CD14-positive monocyte (primary cell): ENCODE measurements at regions not wholly inside any gene's neighbourhood (a gene's known extent, or its start where the extent isn't known, plus 50 kb on each side); places are given as distances from the start of the nearest gene placed in this dataset.
A peak's percentile ranks its signal among the peaks of the same experiment; 100 is the strongest.

Experiments
- DNase-seq, 3 donors: peaks; one replicate each; pipeline ENCODE4 v3.0.0-alpha.2; 2011 to 2022
- H2AFZ ChIP-seq: 2 replicates; pipeline ENCODE4 v1.6.0; 2012; ENCODE audit warnings: mild to moderate bottlenecking, low read depth, low read length, inconsistent platforms; ENCODE audit not compliant: insufficient read depth, poor library complexity, severe bottlenecking
- H3K27ac ChIP-seq, 2 donors: 1 replicate in 1 of 2; 2 replicates in 1 of 2; pipeline ENCODE4 v1.5.1; 2012 to 2013; ENCODE audit warnings: low read length in 2 of 2, control low read depth in 1 of 2, inconsistent platforms in 1 of 2, low read depth in 1 of 2, mild to moderate bottlenecking in 1 of 2
- H3K27me3 ChIP-seq, 2 donors: one replicate each; pipeline versions ENCODE4 v1.6.0 to v1.6.1; 2011 to 2013; ENCODE audit warnings: low read length in 2 of 2; ENCODE audit not compliant: control insufficient read depth in 2 of 2, insufficient read depth in 2 of 2
- H3K36me3 ChIP-seq, 2 donors: replicated peaks in 1 of 2; 1 replicate in 1 of 2; 2 replicates in 1 of 2; pipeline versions ENCODE4 v1.5.1 to v1.6.1; 2012 to 2013; ENCODE audit warnings: low read length in 2 of 2, control low read depth in 1 of 2, inconsistent platforms in 1 of 2, mild to moderate bottlenecking in 1 of 2; ENCODE audit not compliant: insufficient read depth in 2 of 2, control insufficient read depth in 1 of 2
- H3K4me1 ChIP-seq, 2 donors: 1 replicate in 1 of 2; 2 replicates in 1 of 2; pipeline versions ENCODE4 v1.5.1 to v1.6.1; 2012 to 2013; ENCODE audit warnings: low read length in 2 of 2, control low read depth in 1 of 2, inconsistent platforms in 1 of 2, mild to moderate bottlenecking in 1 of 2, moderate library complexity in 1 of 2; ENCODE audit not compliant: insufficient read depth in 2 of 2, control insufficient read depth in 1 of 2
- H3K4me2 ChIP-seq: replicated peaks from 2 replicates; pipeline ENCODE3; 2012; ENCODE audit warnings: low read length, moderate library complexity, mild to moderate bottlenecking; ENCODE audit not compliant: poor library complexity, severe bottlenecking; ENCODE audit errors: extremely low read depth
- H3K4me3 ChIP-seq, 3 experiments: fragments of 200-600 bp in 1 of 3; sonication (generic) in 1 of 3; replicated peaks in 1 of 3; 1 replicate in 2 of 3; 2 replicates in 1 of 3; pipeline ENCODE4 v1.5.1; 2011 to 2013; ENCODE audit warnings: low read length in 3 of 3, mild to moderate bottlenecking in 3 of 3, control low read depth in 2 of 3, low read depth in 2 of 3, inconsistent platforms in 1 of 3, moderate library complexity in 1 of 3
- H3K79me2 ChIP-seq: 2 replicates; pipeline ENCODE4 v1.6.0; 2012; ENCODE audit warnings: mild to moderate bottlenecking, control low read depth, inconsistent platforms, low read length, moderate library complexity; ENCODE audit not compliant: insufficient read depth
- H3K9ac ChIP-seq: 2 replicates; pipeline ENCODE4 v1.6.0; 2017; ENCODE audit warnings: low read length, mild to moderate bottlenecking; ENCODE audit not compliant: insufficient read depth, poor library complexity, severe bottlenecking
- H3K9me3 ChIP-seq, 2 donors: replicated peaks in 1 of 2; 1 replicate in 1 of 2; 2 replicates in 1 of 2; pipeline versions ENCODE4 v1.5.1 to v1.6.1; 2012 to 2013; ENCODE audit warnings: low read length in 2 of 2, control low read depth in 1 of 2; ENCODE audit not compliant: control insufficient read depth in 1 of 2, insufficient read depth in 1 of 2
- H4K20me1 ChIP-seq: 2 replicates; pipeline ENCODE4 v1.6.0; 2012; ENCODE audit warnings: mild to moderate bottlenecking, low read length, control low read depth, moderate library complexity; ENCODE audit not compliant: insufficient read depth
- H3K27ac Mint-ChIP-seq, 7 donors: one replicate each; pipeline ENCODE4 v1.8.0; 2020; ENCODE audit warnings: mild to moderate bottlenecking in 7 of 7, mixed read lengths in 7 of 7, moderate library complexity in 6 of 7, inconsistent platforms in 2 of 7
- H3K27me3 Mint-ChIP-seq, 3 donors: one replicate each; pipeline ENCODE4 v1.8.0; 2021 to 2022; ENCODE audit warnings: low read depth in 3 of 3, mild to moderate bottlenecking in 3 of 3, mixed read lengths in 3 of 3, moderate library complexity in 3 of 3, inconsistent platforms in 1 of 3
- H3K36me3 Mint-ChIP-seq, 2 donors: one replicate each; pipeline ENCODE4 v1.8.0; 2020; ENCODE audit warnings: mixed read lengths in 2 of 2, inconsistent platforms in 1 of 2, mild to moderate bottlenecking in 1 of 2
- H3K4me1 Mint-ChIP-seq: one replicate; pipeline ENCODE4 v1.8.0; 2020; ENCODE audit warnings: mild to moderate bottlenecking, mixed read lengths
- H3K4me3 Mint-ChIP-seq, 2 donors: one replicate each; pipeline ENCODE4 v1.8.0; 2020; ENCODE audit warnings: mild to moderate bottlenecking in 2 of 2, mixed read lengths in 2 of 2, moderate library complexity in 1 of 2
- H3K9me3 Mint-ChIP-seq, 7 donors: one replicate each; pipeline ENCODE4 v1.8.0; 2020 to 2022; ENCODE audit warnings: mixed read lengths in 7 of 7, mild to moderate bottlenecking in 6 of 7, moderate library complexity in 6 of 7, inconsistent platforms in 2 of 7
- CTCF ChIP-seq: fragments of 200-600 bp; IDR thresholded peaks from one replicate; pipeline ENCODE4 v1.8.0; 2022; ENCODE audit warnings: antibody characterized with exemption, mild to moderate bottlenecking
- WGBS: methylation state at CpG from one replicate; pipeline ENCODE4 v1.1.5; 2013; ENCODE audit warnings: missing lambda C conversion rate; ENCODE audit not compliant: insufficient coverage; 5-methylcytosine and 5-hydroxymethylcytosine counted together
- intact Hi-C, 2 donors: fragments of 100-400 bp; cut with micrococcal nuclease; formaldehyde crosslinking; loops; one replicate each; pipeline versions ENCODE4 v1.15.0 to v1.15.1; 2023

- peak overlapping the region; percentile 85 for H2AFZ ChIP-seq
- H3K27me3 ChIP-seq, result peaks cover 1 to 6% of the 10 kb centered on the region in 2 donors
- H3K4me1 ChIP-seq, result peaks cover 10 to 13% of the 10 kb centered on the region in 2 donors
- Mint-ChIP-seq H3K27me3 (peaks cover 13 to 28% (median 27%) of the 10 kb centered on the region in 3 donors), H3K4me3 (peak overlapping the region; percentile 93 to 98), H3K27ac (peak overlapping the region; percentile 94 to 100 (median 99)), H3K9me3 (peaks cover 0 to 2% (median 2%) of the 10 kb centered on the region in 7 donors), H3K36me3 (peaks cover 0 to 3% of the 10 kb centered on the region in 2 donors), H3K4me1 (peaks cover 37% of the 10 kb centered on the region)
- H3K4me2 ChIP-seq, result peak overlapping the region; percentile 88
- H4K20me1 ChIP-seq, result no peaks in the 10 kb centered on the region
- peak; percentile 78 to 85 (median 81) for DNase-seq
- intact Hi-C loops, result no loop called here
- TF ChIP-seq CTCF, result no peak
- under 1% methylated on average over 26 of the region's 33 CpGs for WGBS
- H3K36me3 ChIP-seq, result no peaks in the 10 kb centered on the region
- peak overlapping the region; percentile 69 to 80 (median 73) for H3K4me3 ChIP-seq
- no peaks in the 10 kb centered on the region for H3K79me2 ChIP-seq
- no peaks in the 10 kb centered on the region for H3K9me3 ChIP-seq
- peak overlapping the region; percentile 79 for H3K9ac ChIP-seq
- peak overlapping the region; percentile 82 to 83 for H3K27ac ChIP-seq
Observed at GRCh38 chr1:148334339-148335130, 148.6 kb downstream of the PPIAL4G start.

DNA sequence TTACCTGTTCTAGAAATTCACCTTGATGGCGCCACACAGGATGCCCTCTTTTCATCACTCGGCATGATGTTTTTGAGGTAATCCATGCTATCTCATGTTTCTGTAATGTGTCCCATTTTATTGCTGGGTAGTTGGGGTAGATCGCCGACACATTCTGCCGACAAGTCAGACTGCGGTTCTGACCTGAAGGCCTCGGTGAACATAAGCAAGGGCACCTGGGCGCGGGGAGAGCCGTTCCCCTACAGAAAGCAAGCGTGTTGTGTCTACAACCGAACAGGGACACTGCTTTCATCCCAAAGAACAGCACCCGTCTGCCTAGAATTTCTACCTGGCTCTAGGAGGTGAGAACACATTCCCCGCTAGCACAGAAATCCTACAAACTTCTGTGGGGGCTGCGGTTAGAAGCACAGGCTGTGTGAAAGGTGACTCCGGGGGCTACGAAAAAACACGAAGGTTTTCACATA is 149.2 kb downstream of the PPIAL4G start:
- H3K27me3 Mint-ChIP-seq, result peaks cover 19 to 33% (median 32%) of the 10 kb centered on the region in 3 donors
- TF ChIP-seq CTCF, result no peak
- 21% methylated on average over 14 of the region's 18 CpGs for WGBS

More for the DNA sequence above, 149.2 kb downstream of the PPIAL4G start:
- Mint-ChIP-seq H3K4me3 (peak overlapping the region; percentile 93 to 98), H3K36me3 (peaks cover 0 to 3% of the 10 kb centered on the region in 2 donors), H3K4me1 (peaks cover 41% of the 10 kb centered on the region), H3K27ac (peak overlapping the region; percentile 94 to 100 (median 99)), H3K9me3 (peaks cover 0 to 4% (median 2%) of the 10 kb centered on the region in 7 donors)
- peaks cover 3 to 4% of the 10 kb centered on the region in 2 donors for H3K9me3 ChIP-seq
- H3K4me3 ChIP-seq, result peak overlapping the region; percentile 69 to 80 (median 73)
- H3K36me3 ChIP-seq, result no peaks in the 10 kb centered on the region
- H3K27ac ChIP-seq, result peak overlapping the region; percentile 82 to 83
- H3K79me2 ChIP-seq, result no peaks in the 10 kb centered on the region
- H4K20me1 ChIP-seq, result no peaks in the 10 kb centered on the region
- H3K9ac ChIP-seq, result peak overlapping the region; percentile 79
- intact Hi-C loops, result no loop called here
- peak overlapping the region; percentile 85 for H2AFZ ChIP-seq
- H3K27me3 ChIP-seq, result peaks cover 4 to 12% of the 10 kb centered on the region in 2 donors
- H3K4me1 ChIP-seq, result peaks cover 16 to 19% of the 10 kb centered on the region in 2 donors
- DNase-seq, result no peak
- peak overlapping the region; percentile 88 for H3K4me2 ChIP-seq
